Body of pancreas (tissue), 4 donors: ENCODE measurements at regions not wholly inside any gene's neighbourhood (a gene's known extent, or its start where the extent isn't known, plus 50 kb on each side); places are given as distances from the start of the nearest gene placed in this dataset.

ENCODE experiments used
- ATAC-seq: fragments of 150-250 bp; one replicate; pipeline ENCODE4 v1.9.1; 2016
- DNase-seq, 4 donors: peaks; one replicate each; pipeline ENCODE4 v3.0.0-alpha.2; 2019
- H3K27ac ChIP-seq, 4 donors: fragments of 200-600 bp; sonication (generic); 1 replicate in 3 of 4; 2 replicates in 1 of 4; pipeline versions ENCODE4 v1.5.1 to v1.6.1; 2016 to 2019; ENCODE audit warnings: mild to moderate bottlenecking in 1 of 4, mixed read lengths in 1 of 4, moderate library complexity in 1 of 4
- H3K27me3 ChIP-seq, 2 donors: fragments of 200-600 bp; sonication (generic); one replicate each; pipeline ENCODE4 v1.6.0; 2016; ENCODE audit warnings: mild to moderate bottlenecking in 1 of 2
- H3K36me3 ChIP-seq, 2 donors: fragments of 200-600 bp; sonication (generic); replicated peaks in 1 of 2; 2 replicates each; pipeline ENCODE4 v1.5.1; 2016; ENCODE audit warnings: low read depth in 2 of 2; ENCODE audit not compliant: insufficient read depth in 1 of 2
- H3K4me1 ChIP-seq: fragments of 200-600 bp; sonication (generic); one replicate; pipeline ENCODE4 v1.6.0; 2016
- H3K4me3 ChIP-seq, 2 donors: fragments of 200-600 bp; sonication (generic); 1 replicate in 1 of 2; 2 replicates in 1 of 2; pipeline ENCODE4 v1.5.1; 2016 to 2019
- H3K9me3 ChIP-seq, 3 donors: fragments of 200-600 bp; sonication (generic); 1 replicate in 2 of 3; 2 replicates in 1 of 3; pipeline ENCODE4 v1.5.1; 2016
- CTCF ChIP-seq, 7 experiments: fragments of 450-650 bp in 4 of 7; fragments of 200-600 bp in 3 of 7; sonication (generic) in 3 of 7; IDR thresholded peaks; one replicate each; pipeline ENCODE4 v1.5.1; 2016 to 2019; ENCODE audit warnings: antibody characterized with exemption in 7 of 7
- POLR2A ChIP-seq, 3 donors: fragments of 450-650 bp; IDR thresholded peaks; one replicate each; pipeline ENCODE4 v1.6.1; 2016; ENCODE audit warnings: antibody characterized with exemption in 3 of 3, mild to moderate bottlenecking in 2 of 3
- WGBS, 2 donors: methylation state at CpG; one replicate each; pipeline ENCODE4 v1.1.5; 2017; 5-methylcytosine and 5-hydroxymethylcytosine counted together
- intact Hi-C: fragments of 100-400 bp; cut with DNase I; formaldehyde crosslinking; loops from one replicate; pipeline ENCODE4 v1.15.1; 2023

- Histone ChIP-seq H3K27me3 (no peaks in the 10 kb centered on the region), H3K9me3 (no peaks in the 10 kb centered on the region), H3K4me1 (no peaks in the 10 kb centered on the region), H3K4me3 (no peak overlapping the region), H3K36me3 (no peaks in the 10 kb centered on the region), H3K27ac (no peak overlapping the region)
- no peak for TF ChIP-seq POLR2A (IDR thresholded peaks at IDR 0.05)
- no peak for TF ChIP-seq CTCF (IDR thresholded peaks at IDR 0.05)
- ATAC-seq (no peak), DNase-seq (no peak)
- 64 to 73% methylated on average over 3 of the region's 3 CpGs for WGBS, 2 donors
- intact Hi-C loops, result loop anchor here (10.0 kb wide), 1 partner anchor 480 kb away; no protein-coding TSS in a partner anchor
These were observed 151.7 kb upstream of the DDHD1 start for GRCh38 chr14:53304726-53305381.

DNA sequence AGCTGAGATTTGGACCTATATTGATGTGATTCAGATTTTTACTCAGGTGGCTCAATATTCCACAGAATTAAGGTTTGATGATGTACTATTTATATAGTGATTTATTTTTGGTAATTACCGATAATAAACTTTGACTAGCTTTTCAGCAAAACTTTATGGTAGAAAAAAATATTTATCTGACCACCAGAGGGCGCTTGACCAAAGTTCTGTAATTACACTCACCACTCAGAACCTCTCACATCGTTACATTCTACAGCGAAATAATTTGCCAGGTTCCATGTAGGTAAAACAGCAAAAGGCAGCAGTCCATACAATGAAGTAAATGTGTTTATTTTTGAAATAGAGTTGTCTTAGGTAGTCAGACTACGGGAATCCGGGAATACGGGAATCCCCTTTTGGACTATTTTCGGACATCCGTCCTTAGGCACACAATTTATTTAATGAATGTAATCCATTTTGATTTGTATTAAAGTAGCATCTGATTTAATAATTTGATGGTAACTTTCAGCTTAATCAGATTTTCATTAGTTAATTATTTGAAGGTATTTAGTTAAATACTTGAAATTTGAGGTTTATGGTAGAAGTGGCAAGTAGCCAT lies 143.0 kb upstream of the DDHD1 start:
- Histone ChIP-seq H3K9me3 (no peaks in the 10 kb centered on the region), H3K36me3 (no peaks in the 10 kb centered on the region), H3K27me3 (no peaks in the 10 kb centered on the region), H3K27ac (no peak overlapping the region), H3K4me3 (no peak overlapping the region), H3K4me1 (no peaks in the 10 kb centered on the region)
- ATAC-seq (peak; percentile 33), DNase-seq (no peak)
- TF ChIP-seq POLR2A (IDR thresholded peaks at IDR 0.05) (no peak), CTCF (IDR thresholded peaks at IDR 0.05) (peak in 6 of 7 experiments; percentile 50 to 78 (median 58))
- 48 to 49% methylated on average over 9 of the region's 9 CpGs for WGBS, 2 donors
- intact Hi-C loops, result loop anchor here (10.0 kb wide), 1 partner anchor 1049 kb away; no protein-coding TSS in a partner anchor

DNA sequence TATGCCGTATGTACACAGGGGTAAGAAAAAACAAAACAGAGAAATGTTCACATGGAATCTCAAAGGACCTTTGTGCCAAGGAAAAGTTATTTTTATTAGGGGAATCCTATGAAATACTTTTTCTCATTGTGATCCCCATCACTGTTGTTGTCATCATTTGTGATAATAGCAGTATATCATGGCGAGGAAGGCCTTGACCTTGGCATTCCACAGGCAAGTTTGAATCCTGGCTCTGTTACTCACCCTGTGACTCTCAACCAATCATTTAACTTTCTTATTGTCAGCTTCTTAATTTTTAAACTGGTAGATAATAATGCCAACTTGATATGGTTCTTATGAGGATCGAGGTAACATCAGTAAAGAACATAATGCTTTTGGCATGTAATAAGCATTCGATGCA lies 142.2 kb upstream of the DDHD1 start:
- H3K27me3 ChIP-seq, result no peaks in the 10 kb centered on the region
- DNase-seq, result no peak
- H3K36me3 ChIP-seq, result no peaks in the 10 kb centered on the region
- H3K4me3 ChIP-seq, result no peak overlapping the region
- no peaks in the 10 kb centered on the region for H3K4me1 ChIP-seq
- ATAC-seq, result no peak
- intact Hi-C loops, result loop anchor here (10.0 kb wide), 1 partner anchor 1049 kb away; no protein-coding TSS in a partner anchor
- 50 to 55% methylated on average over 4 of the region's 4 CpGs for WGBS, 2 donors
- TF ChIP-seq POLR2A (IDR thresholded peaks at IDR 0.05) (no peak), CTCF (IDR thresholded peaks at IDR 0.05) (no peak)
- H3K27ac ChIP-seq, result no peak overlapping the region
- H3K9me3 ChIP-seq, result no peaks in the 10 kb centered on the region

- no peaks in the 10 kb centered on the region for H3K4me1 ChIP-seq
- no peaks in the 10 kb centered on the region for H3K27me3 ChIP-seq
- intact Hi-C loops, result no loop called here
- no peak for TF ChIP-seq CTCF (IDR thresholded peaks at IDR 0.05)
- TF ChIP-seq POLR2A (IDR thresholded peaks at IDR 0.05), result no peak
- no peaks in the 10 kb centered on the region for H3K36me3 ChIP-seq
- DNase-seq (no peak), ATAC-seq (no peak)
- H3K27ac ChIP-seq, result no peak overlapping the region
- H3K4me3 ChIP-seq, result no peak overlapping the region
- no peaks in the 10 kb centered on the region for H3K9me3 ChIP-seq
These were observed 133.2 kb upstream of the DDHD1 start for GRCh38 chr14:53286301-53286700.

DNA sequence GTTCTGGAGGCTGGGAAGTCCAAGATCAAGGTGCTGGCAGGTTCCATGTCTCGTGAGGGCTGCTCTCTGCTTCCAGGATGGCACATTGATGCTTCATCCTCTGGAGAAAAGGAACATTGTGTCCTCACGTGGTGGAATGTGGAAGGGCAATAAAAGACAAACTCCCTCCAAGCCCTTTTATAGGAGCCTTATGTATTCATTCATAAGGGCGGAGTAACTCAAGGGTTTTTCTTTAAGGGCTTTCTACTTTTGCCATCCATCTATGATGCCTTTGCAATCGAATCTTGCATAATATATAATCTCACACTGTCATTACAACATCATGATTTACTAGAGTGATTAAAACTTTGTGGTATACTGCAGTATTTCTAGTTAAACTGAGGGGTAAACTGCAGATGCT lies 132.7 kb upstream of the DDHD1 start:
- no peaks in the 10 kb centered on the region for H3K9me3 ChIP-seq
- H3K4me1 ChIP-seq, result no peaks in the 10 kb centered on the region
- no peak overlapping the region for H3K27ac ChIP-seq
- intact Hi-C loops, result no loop called here
- DNase-seq (no peak), ATAC-seq (no peak)
- WGBS, 2 donors, result 78 to 81% methylated on average over 4 of the region's 4 CpGs
- H3K27me3 ChIP-seq, result no peaks in the 10 kb centered on the region
- H3K36me3 ChIP-seq, result no peaks in the 10 kb centered on the region
- TF ChIP-seq POLR2A (IDR thresholded peaks at IDR 0.05) (no peak), CTCF (IDR thresholded peaks at IDR 0.05) (no peak)
- no peak overlapping the region for H3K4me3 ChIP-seq
